Lung (tissue), 11 donors: ENCODE measurements at regions not wholly inside any gene's neighbourhood (a gene's known extent, or its start where the extent isn't known, plus 50 kb on each side); places are given as distances from the start of the nearest gene placed in this dataset.

Experiments
- ATAC-seq: fragments of 200-7000 bp; cut with Tn5 transposase; one replicate; pipeline ENCODE4 v1.9.1; 2020; ENCODE audit warnings: moderate number of reproducible peaks; ENCODE audit not compliant: insufficient read depth, low FRiP score
- DNase-seq, 3 donors: peaks; one replicate each; pipeline ENCODE4 v3.0.0-alpha.2; 2013 to 2017
- H3K27ac ChIP-seq, 2 donors: one replicate each; pipeline ENCODE4 v1.5.1; 2013; ENCODE audit warnings: mild to moderate bottlenecking in 2 of 2, moderate library complexity in 2 of 2, control low read depth in 1 of 2, inconsistent platforms in 1 of 2, low read depth in 1 of 2, low read length in 1 of 2
- H3K27me3 ChIP-seq, 3 donors: one replicate each; pipeline ENCODE4 v1.5.1; 2013; ENCODE audit warnings: low read length in 2 of 3; ENCODE audit not compliant: control insufficient read depth in 3 of 3, insufficient read depth in 3 of 3
- H3K36me3 ChIP-seq, 4 donors: one replicate each; pipeline ENCODE4 v1.5.1; 2013; ENCODE audit warnings: low read length in 4 of 4, mild to moderate bottlenecking in 1 of 4, moderate library complexity in 1 of 4; ENCODE audit not compliant: control insufficient read depth in 4 of 4, insufficient read depth in 4 of 4
- H3K4me1 ChIP-seq, 5 donors: one replicate each; pipeline ENCODE4 v1.5.1; 2013; ENCODE audit warnings: low read length in 5 of 5, mild to moderate bottlenecking in 2 of 5, moderate library complexity in 1 of 5; ENCODE audit not compliant: control insufficient read depth in 5 of 5, insufficient read depth in 5 of 5
- H3K4me3 ChIP-seq: one replicate; pipeline ENCODE4 v1.5.1; 2013; ENCODE audit warnings: mild to moderate bottlenecking, control low read depth, moderate library complexity
- H3K9ac ChIP-seq, 2 donors: one replicate each; pipeline ENCODE4 v1.5.1; 2013; ENCODE audit warnings: low read length in 2 of 2, control low read depth in 1 of 2; ENCODE audit not compliant: insufficient read depth in 1 of 2
- H3K9me3 ChIP-seq, 4 donors: one replicate each; pipeline ENCODE4 v1.5.1; 2013; ENCODE audit warnings: low read length in 3 of 4, mild to moderate bottlenecking in 1 of 4, moderate library complexity in 1 of 4; ENCODE audit not compliant: control insufficient read depth in 4 of 4, insufficient read depth in 3 of 4
- CTCF ChIP-seq: IDR thresholded peaks from 2 replicates; pipeline ENCODE4 v1.5.1; 2012; ENCODE audit warnings: mild to moderate bottlenecking; ENCODE audit errors: control extremely low read depth, extremely low read depth
- WGBS, 2 donors: extraction: QIAGEN DNeasy Blood & Tissue Kit; methylation state at CpG; one replicate each; pipeline ENCODE4 v1.1.7; 2013; 5-methylcytosine and 5-hydroxymethylcytosine counted together
- donor health status: control.
- donor health status: control.
- donor health status: Bipolar disorder and iron deficiency.
- donor health status: healthy.
- donor health status: DM: yes; HTN: yes; CAD: no.

GRCh38 chr2:172297531-172297930 is 129.9 kb upstream of the ITGA6 start:
- 30 to 53% methylated on average over 3 of the region's 3 CpGs for WGBS, 2 donors
- Histone ChIP-seq H3K9me3 (peaks cover 0 to 2% (median 0%) of the 10 kb centered on the region in 4 donors), H3K9ac (no peak overlapping the region), H3K4me1 (peaks cover 0 to 11% (median 0%) of the 10 kb centered on the region in 5 donors), H3K4me3 (no peak overlapping the region), H3K36me3 (no peaks in the 10 kb centered on the region), H3K27me3 (peaks cover 0 to 8% (median 0%) of the 10 kb centered on the region in 3 donors), H3K27ac (no peak overlapping the region)
- no peak for TF ChIP-seq CTCF
- no peak for DNase-seq
- ATAC-seq, result no peak

- no peak overlapping the region for H3K9ac ChIP-seq
- no peak overlapping the region for H3K4me3 ChIP-seq
- DNase-seq (no peak), ATAC-seq (no peak)
- H3K27me3 ChIP-seq, result peaks cover 0 to 8% (median 0%) of the 10 kb centered on the region in 3 donors
- 68 to 86% methylated on average over 4 of the region's 4 CpGs for WGBS, 2 donors
- H3K9me3 ChIP-seq, result peaks cover 0 to 2% (median 0%) of the 10 kb centered on the region in 4 donors
- peaks cover 0 to 11% (median 0%) of the 10 kb centered on the region in 5 donors for H3K4me1 ChIP-seq
- no peaks in the 10 kb centered on the region for H3K36me3 ChIP-seq
- TF ChIP-seq CTCF, result no peak
- H3K27ac ChIP-seq, result no peak overlapping the region
These were observed 129.4 kb upstream of the ITGA6 start for GRCh38 chr2:172297950-172298349.

GRCh38 chr2:172299741-172300140 is 127.6 kb upstream of the ITGA6 start:
- Histone ChIP-seq H3K9ac (no peak overlapping the region), H3K4me1 (peaks cover 0 to 1% (median 0%) of the 10 kb centered on the region in 5 donors), H3K27me3 (peaks cover 0 to 8% (median 0%) of the 10 kb centered on the region in 3 donors), H3K27ac (no peak overlapping the region), H3K36me3 (no peaks in the 10 kb centered on the region), H3K4me3 (no peak overlapping the region), H3K9me3 (peaks cover 0 to 2% (median 0%) of the 10 kb centered on the region in 4 donors)
- 27 to 35% methylated on average over 5 of the region's 5 CpGs for WGBS, 2 donors
- TF ChIP-seq CTCF, result no peak
- DNase-seq (peak; percentile 28 to 51 (median 36)), ATAC-seq (no peak)

GRCh38 chr2:172300851-172301250 is 126.5 kb upstream of the ITGA6 start:
- H3K9me3 ChIP-seq, result peaks cover 0 to 2% (median 0%) of the 10 kb centered on the region in 4 donors
- ATAC-seq (no peak), DNase-seq (no peak)
- H3K36me3 ChIP-seq, result no peaks in the 10 kb centered on the region
- H3K27me3 ChIP-seq, result peaks cover 0 to 8% (median 0%) of the 10 kb centered on the region in 3 donors
- no peak overlapping the region for H3K4me3 ChIP-seq
- no peak overlapping the region for H3K27ac ChIP-seq
- no peak overlapping the region for H3K9ac ChIP-seq
- no peak for TF ChIP-seq CTCF
- H3K4me1 ChIP-seq, result peaks cover 0 to 3% (median 0%) of the 10 kb centered on the region in 5 donors
- WGBS, 2 donors, result 97 to 98% methylated on average over 4 of the region's 4 CpGs
